GM12878 (cell line): ENCODE measurements at regions not wholly inside any gene's neighbourhood (a gene's known extent, or its start where the extent isn't known, plus 50 kb on each side); places are given as distances from the start of the nearest gene placed in this dataset.

Source experiments
- ATAC-seq: fragments of 200-7000 bp; cut with Tn5 transposase; 3 replicates; pipeline ENCODE4 v1.9.1; 2020; ENCODE audit warnings: mild to moderate bottlenecking, moderate library complexity
- BruUV-seq: library from RNA; stranded (reverse); fragments of 400-500 nt; replicated peaks from 2 replicates; lab custom pipeline; 2021; lab: Mats Ljungman, UMichigan
- CTCF ChIA-PET: fragments of 300-600 bp; sonication (Branson Sonifier 250); formaldehyde crosslinking; extraction: SDS; loops from one replicate; lab custom pipeline; 2021; ENCODE audit warnings: inconsistent platforms; lab: Yijun Ruan, JAX
- POLR2A ChIA-PET: fragments of 350-600 bp; formaldehyde crosslinking; extraction: SDS; loops from one replicate; lab custom pipeline; 2021; ENCODE audit warnings: inconsistent platforms; lab: Charles Lee
- RAD21 ChIA-PET: fragments of 300-600 bp; sonication (Branson Sonifier 250); formaldehyde crosslinking; loops from one replicate; lab custom pipeline; 2023; ENCODE audit warnings: antibody characterized with exemption; ENCODE audit not compliant: unreplicated experiment; lab: Charles Lee
- SMC1A ChIA-PET: fragments of 300-600 bp; sonication (Branson Sonifier 250); formaldehyde crosslinking; loops from one replicate; lab custom pipeline; 2023; ENCODE audit not compliant: unreplicated experiment, uncharacterized antibody; lab: Charles Lee
- DNase-seq: peaks from one replicate; pipeline ENCODE4 v3.0.0-alpha.2; 2011; ENCODE audit warnings: low read depth, low spot score
- FAIRE-seq: peaks from 3 replicates; lab custom pipeline; 2011; peaks lifted over from hg19 to GRCh38; lab: Jason Lieb, UNC
- H2AFZ ChIP-seq: 2 replicates; pipeline ENCODE4 v1.6.0; 2011; ENCODE audit warnings: low read depth, low read length, control low read depth; ENCODE audit not compliant: control insufficient read depth
- H3K27ac ChIP-seq: 2 replicates; pipeline ENCODE4 v1.5.1; 2011; ENCODE audit warnings: control low read depth; ENCODE audit not compliant: control insufficient read depth, insufficient read depth
- H3K27me3 ChIP-seq, 2 experiments: replicated peaks in 1 of 2; 2 replicates each; pipeline versions ENCODE4 v1.6.0 to v1.6.1; 2011; ENCODE audit warnings: low read length in 1 of 2; ENCODE audit not compliant: control insufficient read depth in 2 of 2, insufficient read depth in 2 of 2
- H3K36me3 ChIP-seq, 2 experiments: 2 replicates each; pipeline ENCODE4 v1.5.1; 2011; ENCODE audit warnings: low read length in 1 of 2; ENCODE audit not compliant: control insufficient read depth in 2 of 2, insufficient read depth in 2 of 2
- H3K4me1 ChIP-seq: 2 replicates; pipeline ENCODE4 v1.6.1; 2011; ENCODE audit warnings: mild to moderate bottlenecking, low read length, moderate library complexity, mixed read lengths; ENCODE audit not compliant: control insufficient read depth, insufficient read depth
- H3K4me2 ChIP-seq: 2 replicates; pipeline ENCODE4 v1.6.0; 2011; ENCODE audit warnings: control low read depth; ENCODE audit not compliant: control insufficient read depth, insufficient read depth
- H3K4me3 ChIP-seq: fragments of 200-600 bp; sonication (generic); 2 replicates; pipeline ENCODE4 v1.5.1; 2016
- H3K79me2 ChIP-seq: 2 replicates; pipeline ENCODE4 v1.6.0; 2011; ENCODE audit warnings: low read length; ENCODE audit not compliant: control insufficient read depth, insufficient read depth
- H3K9ac ChIP-seq: 2 replicates; pipeline ENCODE4 v1.8.0; 2011; ENCODE audit warnings: low read length, control low read depth, mixed read lengths; ENCODE audit not compliant: control insufficient read depth, insufficient read depth
- H3K9me3 ChIP-seq: replicated peaks from 3 replicates; pipeline ENCODE4 v1.5.1; 2011; ENCODE audit warnings: mild to moderate bottlenecking, low read length; ENCODE audit not compliant: control insufficient read depth, insufficient read depth
- H4K20me1 ChIP-seq: 2 replicates; pipeline ENCODE4 v1.6.0; 2011; ENCODE audit not compliant: control insufficient read depth, insufficient read depth
- CBX5 ChIP-seq: sonication (generic); IDR thresholded peaks from 2 replicates; pipeline ENCODE4 v1.6.1; 2016; ENCODE audit warnings: low read depth, moderate library complexity, mild to moderate bottlenecking, inconsistent platforms
- CHD1 ChIP-seq: IDR thresholded peaks from 2 replicates; pipeline ENCODE4 v1.6.1; 2012; ENCODE audit warnings: low read depth, low read length, improper control_type of control experiment
- EP300 ChIP-seq, 2 experiments: fragments of 150-350 bp in 1 of 2; IDR thresholded peaks; 2 replicates each; pipeline ENCODE4 v1.6.1; 2011 to 2012; ENCODE audit warnings: low read depth in 2 of 2, low read length in 2 of 2, borderline replicate concordance in 1 of 2, improper control_type of control experiment in 1 of 2, inconsistent platforms in 1 of 2; ENCODE audit not compliant: control insufficient read depth in 1 of 2
- RELA ChIP-seq: fragments of 450-650 bp; IDR thresholded peaks from 2 replicates; pipeline ENCODE4 v1.8.0; 2014; ENCODE audit warnings: borderline replicate concordance; ENCODE audit not compliant: partially characterized antibody
- SIX5 ChIP-seq: IDR thresholded peaks from 2 replicates; pipeline ENCODE4 v1.6.1; 2011; ENCODE audit warnings: mild to moderate bottlenecking, low read depth, low read length, moderate library complexity; ENCODE audit not compliant: severe bottlenecking
- TBL1XR1 ChIP-seq: IDR thresholded peaks from 2 replicates; pipeline ENCODE4 v1.6.1; 2012; ENCODE audit warnings: low read depth, low read length, improper control_type of control experiment
- ZZZ3 ChIP-seq: IDR thresholded peaks from 2 replicates; pipeline ENCODE4 v1.6.1; 2011; ENCODE audit warnings: low read depth; ENCODE audit not compliant: control insufficient read depth, insufficient read length
- WGBS: methylation state at CpG from one replicate; pipeline ENCODE4 v1.1.6; 2016; ENCODE audit warnings: low lambda C conversion rate; ENCODE audit not compliant: insufficient replicate concordance, insufficient coverage; ENCODE audit errors: missing lambda C conversion rate; 5-methylcytosine and 5-hydroxymethylcytosine counted together
- in situ Hi-C: fragments of 300-500 bp; cut with MboI; formaldehyde crosslinking; loops from 9 replicates; pipeline ENCODE4 v1.14.3; 2018; ENCODE audit warnings: mixed read lengths
- intact Hi-C: fragments of 100-400 bp; cut with micrococcal nuclease; formaldehyde crosslinking; loops from one replicate; pipeline ENCODE4 v1.14.2; 2022; ENCODE audit not compliant: unreplicated experiment
- TF ChIP-seq, protein P1 (sequence below): fragments of 450-650 bp; IDR thresholded peaks from 2 replicates; pipeline ENCODE4 v1.6.1; 2017; ENCODE audit warnings: mild to moderate bottlenecking, moderate library complexity

DNA sequence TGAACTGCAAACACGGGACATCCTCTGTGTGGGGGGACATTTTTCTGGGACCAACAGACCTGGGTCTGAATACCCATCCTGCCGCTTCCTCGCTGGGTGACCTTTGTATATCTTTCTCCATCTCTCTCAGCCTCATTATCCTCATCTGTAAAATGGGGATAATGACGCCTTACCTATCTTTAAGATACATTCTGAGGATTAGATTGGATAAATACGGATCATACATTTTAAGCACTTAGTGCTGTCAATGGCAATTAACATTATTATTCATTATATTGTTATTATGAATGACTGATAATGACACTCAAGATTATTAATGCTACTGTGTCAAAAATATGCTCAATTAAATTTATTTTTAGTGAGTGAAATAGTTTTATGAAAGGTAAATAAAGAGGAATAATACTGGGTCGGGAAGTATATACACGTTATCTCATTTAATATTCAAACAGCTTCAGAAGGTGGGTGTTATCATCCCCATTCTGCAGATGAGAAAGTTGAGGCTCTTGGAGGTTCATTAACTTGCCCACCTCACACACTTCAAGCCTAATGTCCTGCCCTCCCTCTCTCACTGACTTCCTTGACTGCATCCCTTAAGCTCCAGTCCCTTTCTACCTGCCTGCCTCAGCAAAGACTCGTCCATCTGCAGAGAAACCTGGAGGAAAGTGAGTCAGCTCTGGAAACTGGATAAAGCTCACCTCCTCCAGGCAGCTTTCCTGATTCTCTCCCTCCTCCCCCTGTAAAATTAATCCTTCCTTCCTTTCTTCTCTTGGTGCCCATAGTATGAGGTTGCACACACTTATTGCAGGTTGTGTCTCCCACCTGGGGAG is 120.7 kb upstream of the JUN start:
- no peaks in the 10 kb centered on the region for H3K36me3 ChIP-seq
- H3K79me2 ChIP-seq, result no peaks in the 10 kb centered on the region
- FAIRE-seq (peak; percentile 31), ATAC-seq (no peak), DNase-seq (no peak)
- H2AFZ ChIP-seq, result peak overlapping the region; percentile 65
- H3K4me1 ChIP-seq, result peaks cover 9% of the 10 kb centered on the region; the same call in 1 of the 2 replicates
- ChIA-PET CTCF (interaction anchor here (0.7 kb wide), 1 partner anchor 101 kb away, joined by 3 read pairs; no protein-coding TSS in a partner anchor), POLR2A (no interaction called here), RAD21 (no interaction called here), SMC1A (no interaction called here)
- H3K27me3 ChIP-seq, result no peaks in the 10 kb centered on the region
- WGBS, result 64% methylated on average over 8 of the region's 8 CpGs
- BruUV-seq, result no TSS peak
- no peaks in the 10 kb centered on the region for H3K9me3 ChIP-seq
- intact Hi-C loops, result loop anchor here (5.0 kb wide), 2 partner anchors 103 to 118 kb away; no protein-coding TSS in a partner anchor
- in situ Hi-C loops, result no loop called here
- peak overlapping the region; percentile 64 for H3K4me2 ChIP-seq
- H3K4me3 ChIP-seq, result peak overlapping the region; percentile 58; the same call in 1 of the 2 replicates
- H4K20me1 ChIP-seq, result no peaks in the 10 kb centered on the region
- H3K27ac ChIP-seq, result peak overlapping the region; percentile 60
- peak overlapping the region; percentile 60 for H3K9ac ChIP-seq
- 0 out of 2 replicates have a peak, but pooled peaks have one; percentile 5 for TF ChIP-seq CBX5
- TF ChIP-seq SIX5, result no peak
- TF ChIP-seq, protein P1, sequence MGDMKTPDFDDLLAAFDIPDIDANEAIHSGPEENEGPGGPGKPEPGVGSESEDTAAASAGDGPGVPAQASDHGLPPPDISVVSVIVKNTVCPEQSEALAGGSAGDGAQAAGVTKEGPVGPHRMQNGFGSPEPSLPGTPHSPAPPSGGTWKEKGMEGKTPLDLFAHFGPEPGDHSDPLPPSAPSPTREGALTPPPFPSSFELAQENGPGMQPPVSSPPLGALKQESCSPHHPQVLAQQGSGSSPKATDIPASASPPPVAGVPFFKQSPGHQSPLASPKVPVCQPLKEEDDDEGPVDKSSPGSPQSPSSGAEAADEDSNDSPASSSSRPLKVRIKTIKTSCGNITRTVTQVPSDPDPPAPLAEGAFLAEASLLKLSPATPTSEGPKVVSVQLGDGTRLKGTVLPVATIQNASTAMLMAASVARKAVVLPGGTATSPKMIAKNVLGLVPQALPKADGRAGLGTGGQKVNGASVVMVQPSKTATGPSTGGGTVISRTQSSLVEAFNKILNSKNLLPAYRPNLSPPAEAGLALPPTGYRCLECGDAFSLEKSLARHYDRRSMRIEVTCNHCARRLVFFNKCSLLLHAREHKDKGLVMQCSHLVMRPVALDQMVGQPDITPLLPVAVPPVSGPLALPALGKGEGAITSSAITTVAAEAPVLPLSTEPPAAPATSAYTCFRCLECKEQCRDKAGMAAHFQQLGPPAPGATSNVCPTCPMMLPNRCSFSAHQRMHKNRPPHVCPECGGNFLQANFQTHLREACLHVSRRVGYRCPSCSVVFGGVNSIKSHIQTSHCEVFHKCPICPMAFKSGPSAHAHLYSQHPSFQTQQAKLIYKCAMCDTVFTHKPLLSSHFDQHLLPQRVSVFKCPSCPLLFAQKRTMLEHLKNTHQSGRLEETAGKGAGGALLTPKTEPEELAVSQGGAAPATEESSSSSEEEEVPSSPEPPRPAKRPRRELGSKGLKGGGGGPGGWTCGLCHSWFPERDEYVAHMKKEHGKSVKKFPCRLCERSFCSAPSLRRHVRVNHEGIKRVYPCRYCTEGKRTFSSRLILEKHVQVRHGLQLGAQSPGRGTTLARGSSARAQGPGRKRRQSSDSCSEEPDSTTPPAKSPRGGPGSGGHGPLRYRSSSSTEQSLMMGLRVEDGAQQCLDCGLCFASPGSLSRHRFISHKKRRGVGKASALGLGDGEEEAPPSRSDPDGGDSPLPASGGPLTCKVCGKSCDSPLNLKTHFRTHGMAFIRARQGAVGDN, result no peak
- no peak for TF ChIP-seq EP300 (IDR thresholded peaks at IDR 0.05; ENCODE audit: borderline replicate concordance in 1 of 2, control insufficient read depth in 1 of 2, low read depth in 2 of 2, low read length in 2 of 2)
- no peak for TF ChIP-seq CHD1
- no peak for TF ChIP-seq TBL1XR1
- TF ChIP-seq RELA, result no peak
- TF ChIP-seq ZZZ3, result no peak
